Type B pancreatic cell (in vitro differentiated cells): ENCODE measurements at regions not wholly inside any gene's neighbourhood (a gene's known extent, or its start where the extent isn't known, plus 50 kb on each side); places are given as distances from the start of the nearest gene placed in this dataset.
A peak's percentile ranks its signal among the peaks of the same experiment; 100 is the strongest.

Experiments
- DNase-seq: peaks from one replicate; pipeline ENCODE4 v3.0.0; 2021; ENCODE audit warnings: mixed read lengths; ENCODE audit not compliant: unreplicated experiment; ENCODE audit errors: extremely low spot score
- H3K27ac Mint-ChIP-seq: 2 replicates; pipeline ENCODE4 v1.8.0; 2021; ENCODE audit warnings: mild to moderate bottlenecking, mixed read lengths
- H3K27me3 Mint-ChIP-seq: 2 replicates; pipeline ENCODE4 v1.8.0; 2021; ENCODE audit warnings: mixed read lengths
- H3K36me3 Mint-ChIP-seq: 2 replicates; pipeline ENCODE4 v1.8.0; 2021; ENCODE audit warnings: mixed read lengths
- H3K4me1 Mint-ChIP-seq: one replicate; pipeline ENCODE4 v1.8.0; 2021; ENCODE audit warnings: mixed read lengths; ENCODE audit not compliant: unreplicated experiment
- H3K4me3 Mint-ChIP-seq: 2 replicates; pipeline ENCODE4 v1.8.0; 2021; ENCODE audit warnings: mild to moderate bottlenecking, mixed read lengths
- H3K9me3 Mint-ChIP-seq: 2 replicates; pipeline ENCODE4 v1.8.0; 2021; ENCODE audit warnings: mixed read lengths
- CTCF ChIP-seq: fragments of 200-600 bp; sonication (generic); conservative IDR thresholded peaks from 2 replicates; pipeline ENCODE4 v1.5.0; 2021; ENCODE audit warnings: antibody characterized with exemption, mild to moderate bottlenecking

DNA sequence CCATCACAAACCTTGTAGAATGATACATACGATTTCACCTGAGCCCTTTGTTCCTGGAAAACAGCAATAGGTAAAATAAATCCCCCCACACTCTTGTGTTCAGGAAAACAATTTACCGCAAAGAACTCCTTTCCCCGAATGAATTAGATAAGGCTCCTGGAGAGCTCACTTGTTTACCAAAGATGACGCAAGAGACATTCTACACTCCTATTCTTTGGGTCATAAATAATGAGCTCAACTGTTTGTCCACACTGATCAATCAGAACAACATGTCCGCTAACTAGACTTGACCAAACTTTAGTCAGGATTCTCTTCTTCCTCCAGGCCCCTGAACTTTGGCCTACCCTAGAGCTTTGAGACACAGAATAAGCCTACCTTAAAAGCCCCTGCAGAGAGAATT, 271.9 kb upstream of the OPRM1 start:
- no peak for DNase-seq
- no peak for TF ChIP-seq CTCF
- no peaks in the 10 kb centered on the region for H3K36me3 Mint-ChIP-seq

GRCh38 chr6:153758516-153758915, 280.5 kb upstream of the OPRM1 start:
- H3K9me3 Mint-ChIP-seq = no peaks in the 10 kb centered on the region
- no peaks in the 10 kb centered on the region for H3K27me3 Mint-ChIP-seq
- no peak overlapping the region for H3K4me3 Mint-ChIP-seq
- TF ChIP-seq CTCF = no peak
- DNase-seq = no peak
- no peaks in the 10 kb centered on the region for H3K4me1 Mint-ChIP-seq
- H3K27ac Mint-ChIP-seq = no peak overlapping the region
- H3K36me3 Mint-ChIP-seq = no peaks in the 10 kb centered on the region

More for the DNA sequence above, 271.9 kb upstream of the OPRM1 start:
- Mint-ChIP-seq H3K4me3 (no peak overlapping the region), H3K4me1 (no peaks in the 10 kb centered on the region), H3K9me3 (no peaks in the 10 kb centered on the region), H3K27ac (peak overlapping the region; percentile 44), H3K27me3 (peaks cover 11% of the 10 kb centered on the region)

GRCh38 chr6:153735761-153736160, 303.3 kb upstream of the OPRM1 start:
- Mint-ChIP-seq H3K27ac (no peak overlapping the region), H3K9me3 (no peaks in the 10 kb centered on the region), H3K27me3 (no peaks in the 10 kb centered on the region), H3K36me3 (no peaks in the 10 kb centered on the region), H3K4me1 (no peaks in the 10 kb centered on the region), H3K4me3 (no peak overlapping the region)
- TF ChIP-seq CTCF = no peak
- no peak for DNase-seq

DNA sequence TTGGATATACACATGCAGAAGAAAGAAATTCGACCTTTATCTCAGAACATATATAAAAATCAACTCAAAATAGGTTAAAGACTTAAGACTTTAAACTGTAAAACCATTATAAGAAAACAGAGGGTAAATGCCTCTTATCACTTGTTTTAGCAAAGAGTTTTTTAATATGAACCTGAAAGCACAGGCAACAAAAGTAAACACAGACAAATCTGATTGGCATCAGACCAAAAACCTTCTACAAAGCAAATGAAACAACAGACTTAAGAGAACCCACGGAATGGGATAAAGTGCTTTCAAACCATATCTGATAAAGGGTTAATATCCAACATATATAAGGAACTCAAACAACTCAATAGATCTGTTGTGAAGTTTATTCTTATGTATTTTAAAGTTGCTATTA, 309.9 kb upstream of the OPRM1 start:
- Mint-ChIP-seq H3K4me3 (no peak overlapping the region), H3K4me1 (peaks cover 7% of the 10 kb centered on the region), H3K27me3 (no peaks in the 10 kb centered on the region), H3K27ac (no peak overlapping the region), H3K36me3 (no peaks in the 10 kb centered on the region), H3K9me3 (no peaks in the 10 kb centered on the region)
- TF ChIP-seq CTCF = no peak
- no peak for DNase-seq

GRCh38 chr6:153727885-153728284, 311.2 kb upstream of the OPRM1 start:
- Mint-ChIP-seq H3K36me3 (no peaks in the 10 kb centered on the region), H3K9me3 (no peaks in the 10 kb centered on the region), H3K27ac (no peak overlapping the region), H3K27me3 (no peaks in the 10 kb centered on the region), H3K4me1 (peaks cover 7% of the 10 kb centered on the region), H3K4me3 (no peak overlapping the region)
- no peak for DNase-seq
- TF ChIP-seq CTCF = no peak

DNA sequence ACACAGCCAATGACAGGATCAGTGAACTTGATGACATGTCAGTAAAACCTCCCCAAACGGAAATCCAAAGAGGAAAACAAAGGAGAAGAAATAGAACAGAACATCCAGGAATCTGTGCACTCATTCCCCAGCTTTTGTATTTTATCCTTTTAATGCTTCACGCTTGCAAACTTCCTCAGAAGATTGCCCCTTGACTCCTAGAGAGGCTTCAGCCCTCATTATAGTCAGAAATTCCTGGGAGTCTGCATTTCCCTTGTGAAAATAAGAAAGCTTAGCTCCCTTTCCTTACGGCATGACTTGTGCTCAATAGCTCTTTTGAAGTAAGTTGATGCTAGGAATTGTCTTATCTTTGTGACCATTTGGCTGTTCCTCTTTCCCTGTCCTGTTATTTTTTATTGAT, 313.6 kb upstream of the OPRM1 start:
- H3K27me3 Mint-ChIP-seq = peaks cover 3% of the 10 kb centered on the region
- no peak overlapping the region for H3K27ac Mint-ChIP-seq
- H3K4me1 Mint-ChIP-seq = peaks cover 7% of the 10 kb centered on the region
- H3K9me3 Mint-ChIP-seq = no peaks in the 10 kb centered on the region
- DNase-seq = no peak
- no peak for TF ChIP-seq CTCF
- no peaks in the 10 kb centered on the region for H3K36me3 Mint-ChIP-seq
- no peak overlapping the region for H3K4me3 Mint-ChIP-seq
